ENCODE measurements at regions not wholly inside any gene's neighbourhood (a gene's known extent, or its start where the extent isn't known, plus 50 kb on each side); places are given as distances from the start of the nearest gene placed in this dataset.

DNA sequence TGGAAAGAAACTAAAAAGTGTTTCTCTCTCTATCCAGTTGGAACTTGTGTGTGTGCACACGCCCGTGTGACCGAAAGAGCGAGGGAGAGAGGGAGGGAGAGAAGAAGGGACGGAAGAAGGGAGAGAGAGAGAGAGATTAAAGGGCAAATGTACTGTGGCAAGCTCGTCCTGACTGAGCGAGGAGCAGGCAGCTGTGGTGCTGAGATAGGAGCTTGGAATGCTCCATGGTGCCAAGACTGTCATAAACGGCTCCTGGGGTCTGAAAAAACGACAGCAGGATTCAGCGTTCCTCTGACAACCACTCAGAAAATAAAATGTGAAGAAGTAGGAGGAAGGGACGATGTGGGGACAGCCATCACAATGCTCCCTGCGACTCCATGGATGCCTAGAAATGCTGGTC lies 276.0 kb downstream of the SV2B start:
- WGBS, 2 donors, result 34 to 67% methylated on average over 12 of the region's 12 CpGs
- Histone ChIP-seq H3K9me3 (no peaks in the 10 kb centered on the region), H3K27me3 (no peaks in the 10 kb centered on the region), H3K36me3 (ENCODE audit: low read depth, missing control alignments) (no peaks in the 10 kb centered on the region), H3K4me1 (no peaks in the 10 kb centered on the region), H3K27ac (no peak overlapping the region), H3K4me3 (no peak overlapping the region)
- DNase-seq, result no peak
- TF ChIP-seq POLR2A (IDR thresholded peaks at IDR 0.05), result no peak
- TF ChIP-seq, protein P1, sequence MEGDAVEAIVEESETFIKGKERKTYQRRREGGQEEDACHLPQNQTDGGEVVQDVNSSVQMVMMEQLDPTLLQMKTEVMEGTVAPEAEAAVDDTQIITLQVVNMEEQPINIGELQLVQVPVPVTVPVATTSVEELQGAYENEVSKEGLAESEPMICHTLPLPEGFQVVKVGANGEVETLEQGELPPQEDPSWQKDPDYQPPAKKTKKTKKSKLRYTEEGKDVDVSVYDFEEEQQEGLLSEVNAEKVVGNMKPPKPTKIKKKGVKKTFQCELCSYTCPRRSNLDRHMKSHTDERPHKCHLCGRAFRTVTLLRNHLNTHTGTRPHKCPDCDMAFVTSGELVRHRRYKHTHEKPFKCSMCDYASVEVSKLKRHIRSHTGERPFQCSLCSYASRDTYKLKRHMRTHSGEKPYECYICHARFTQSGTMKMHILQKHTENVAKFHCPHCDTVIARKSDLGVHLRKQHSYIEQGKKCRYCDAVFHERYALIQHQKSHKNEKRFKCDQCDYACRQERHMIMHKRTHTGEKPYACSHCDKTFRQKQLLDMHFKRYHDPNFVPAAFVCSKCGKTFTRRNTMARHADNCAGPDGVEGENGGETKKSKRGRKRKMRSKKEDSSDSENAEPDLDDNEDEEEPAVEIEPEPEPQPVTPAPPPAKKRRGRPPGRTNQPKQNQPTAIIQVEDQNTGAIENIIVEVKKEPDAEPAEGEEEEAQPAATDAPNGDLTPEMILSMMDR (IDR thresholded peaks at IDR 0.05), result no peak
- intact Hi-C loops (cut with DNase I; ENCODE audit: low total_unique reads), result no loop called here

DNA sequence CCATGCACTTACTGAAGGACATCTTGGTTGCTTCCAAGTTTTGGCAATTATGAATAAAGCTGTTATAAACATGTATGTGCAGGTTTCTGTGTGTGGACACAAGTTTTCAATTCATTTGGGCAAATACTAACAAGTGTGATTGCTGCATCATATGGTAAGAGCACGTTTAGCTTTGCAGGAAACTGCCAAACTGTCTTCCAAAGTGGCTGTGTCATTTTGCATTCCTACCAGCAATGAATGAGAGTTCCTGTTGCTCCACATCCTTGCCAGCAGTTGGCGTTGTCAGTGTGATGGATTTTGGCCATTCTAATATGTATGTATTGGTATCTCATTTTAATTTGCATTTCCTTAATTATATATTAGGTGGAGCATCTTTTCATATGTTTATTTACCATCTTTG lies 280.1 kb downstream of the SV2B start:
- 76 to 87% methylated on average over 2 of the region's 2 CpGs for WGBS, 2 donors
- no peak for DNase-seq
- intact Hi-C loops (cut with DNase I; ENCODE audit: low total_unique reads), result no loop called here
- H3K27me3 ChIP-seq, result no peaks in the 10 kb centered on the region
- H3K9me3 ChIP-seq, result no peaks in the 10 kb centered on the region
- H3K27ac ChIP-seq, result no peak overlapping the region
- H3K4me1 ChIP-seq, result no peaks in the 10 kb centered on the region
- H3K4me3 ChIP-seq, result no peak overlapping the region
- TF ChIP-seq, protein P1 (IDR thresholded peaks at IDR 0.05), result no peak
- TF ChIP-seq POLR2A (IDR thresholded peaks at IDR 0.05), result no peak
- H3K36me3 ChIP-seq (ENCODE audit: low read depth, missing control alignments), result no peaks in the 10 kb centered on the region

DNA sequence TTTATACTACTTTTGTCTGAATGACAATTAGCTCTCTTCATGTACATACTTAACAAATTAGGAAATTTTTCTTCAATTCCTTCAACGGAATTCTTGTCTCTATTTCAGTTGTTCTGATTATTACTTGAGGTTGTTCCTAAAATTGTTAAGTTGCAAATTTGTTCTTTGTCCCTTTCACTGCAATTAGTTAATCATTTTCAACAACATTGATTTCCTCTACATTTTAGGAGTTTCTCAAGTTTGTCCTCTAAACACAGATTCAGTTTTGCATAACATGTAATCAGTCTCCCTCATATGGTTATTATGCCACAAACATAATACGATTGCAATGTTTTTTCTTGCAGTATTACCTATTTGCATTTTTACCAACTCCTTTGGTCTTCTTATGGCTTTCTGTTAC lies 283.5 kb downstream of the SV2B start:
- 96 to 97% methylated on average over 2 of the region's 2 CpGs for WGBS, 2 donors
- intact Hi-C loops (cut with DNase I; ENCODE audit: low total_unique reads), result no loop called here
- no peak for DNase-seq
- Histone ChIP-seq H3K4me3 (no peak overlapping the region), H3K27ac (no peak overlapping the region), H3K9me3 (no peaks in the 10 kb centered on the region), H3K36me3 (ENCODE audit: low read depth, missing control alignments) (no peaks in the 10 kb centered on the region), H3K27me3 (no peaks in the 10 kb centered on the region), H3K4me1 (no peaks in the 10 kb centered on the region)
- TF ChIP-seq, protein P1 (IDR thresholded peaks at IDR 0.05), result no peak
- no peak for TF ChIP-seq POLR2A (IDR thresholded peaks at IDR 0.05)

DNA sequence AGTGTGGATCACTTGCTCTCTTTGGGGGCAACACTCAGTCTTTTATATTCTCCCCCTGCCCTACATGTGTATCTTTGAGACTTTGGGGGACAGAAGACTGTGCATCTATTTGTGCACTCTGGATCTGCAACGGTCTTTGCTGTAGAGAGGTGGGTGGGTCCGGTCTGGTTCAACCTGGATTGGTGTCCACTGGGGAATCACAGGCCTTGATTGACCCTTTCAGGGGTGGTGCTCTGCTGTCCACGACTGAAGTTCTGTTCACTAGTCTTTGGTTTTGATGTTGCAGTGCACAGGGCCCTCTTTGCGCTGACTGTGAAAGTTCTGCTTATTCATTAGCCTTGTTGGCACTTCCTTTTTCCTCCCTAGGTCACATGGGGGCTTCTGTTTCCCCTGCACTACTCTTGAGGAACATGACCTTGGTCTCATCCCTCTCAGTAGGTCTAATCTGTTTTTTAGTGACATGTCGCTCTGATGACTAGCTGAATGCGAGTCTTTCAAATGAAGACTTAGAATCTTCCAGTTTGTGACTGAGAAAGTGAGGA lies 284.2 kb downstream of the SV2B start:
- no peak overlapping the region for H3K4me3 ChIP-seq
- H3K27ac ChIP-seq, result no peak overlapping the region
- TF ChIP-seq, protein P1 (IDR thresholded peaks at IDR 0.05), result no peak
- TF ChIP-seq POLR2A (IDR thresholded peaks at IDR 0.05), result no peak
- intact Hi-C loops (cut with DNase I; ENCODE audit: low total_unique reads), result no loop called here
- H3K9me3 ChIP-seq, result no peaks in the 10 kb centered on the region
- no peaks in the 10 kb centered on the region for H3K4me1 ChIP-seq
- no peaks in the 10 kb centered on the region for H3K27me3 ChIP-seq
- DNase-seq, result no peak
- H3K36me3 ChIP-seq (ENCODE audit: low read depth, missing control alignments), result no peaks in the 10 kb centered on the region
- WGBS, 2 donors, result 80 to 89% methylated on average over 6 of the region's 6 CpGs

DNA sequence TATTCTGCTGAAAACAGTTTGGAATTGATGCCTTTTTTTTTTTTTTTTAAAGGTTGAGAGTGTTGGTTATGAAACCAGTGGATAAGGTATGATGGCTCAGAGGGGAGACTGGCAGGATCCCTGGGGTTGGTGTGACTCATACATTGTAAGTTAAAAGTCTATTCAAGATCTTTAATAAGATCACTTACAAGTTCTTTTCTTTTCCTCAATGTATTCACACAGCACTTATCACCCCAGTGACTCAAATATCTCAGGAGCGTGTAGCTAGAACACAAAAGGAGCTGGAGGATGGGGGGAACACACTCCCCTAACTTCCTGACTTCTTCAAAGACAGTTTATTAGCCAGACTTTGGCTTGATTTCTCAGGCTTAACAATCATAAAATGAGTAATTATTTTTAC lies 285.3 kb downstream of the SV2B start:
- DNase-seq, result no peak
- no peaks in the 10 kb centered on the region for H3K27me3 ChIP-seq
- 0 to 38% methylated on average over 1 of the region's 1 CpG for WGBS, 2 donors
- no peak overlapping the region for H3K4me3 ChIP-seq
- no peaks in the 10 kb centered on the region for H3K9me3 ChIP-seq
- no peak for TF ChIP-seq POLR2A (IDR thresholded peaks at IDR 0.05)
- TF ChIP-seq, protein P1 (IDR thresholded peaks at IDR 0.05), result no peak
- H3K36me3 ChIP-seq (ENCODE audit: low read depth, missing control alignments), result no peaks in the 10 kb centered on the region
- intact Hi-C loops (cut with DNase I; ENCODE audit: low total_unique reads), result no loop called here
- no peak overlapping the region for H3K27ac ChIP-seq
- no peaks in the 10 kb centered on the region for H3K4me1 ChIP-seq

All from testis (tissue), 2 donors.